Nephron (organoid): ENCODE measurements at regions not wholly inside any gene's neighbourhood (a gene's known extent, or its start where the extent isn't known, plus 50 kb on each side); places are given as distances from the start of the nearest gene placed in this dataset.
A peak's percentile ranks its signal among the peaks of the same experiment; 100 is the strongest.

Experiments used
- H3K27ac Mint-ChIP-seq, 3 experiments: 2 replicates each; pipeline ENCODE4 v1.8.0; 2020; ENCODE audit warnings: mixed read lengths in 3 of 3, mild to moderate bottlenecking in 2 of 3, moderate library complexity in 1 of 3
- H3K27me3 Mint-ChIP-seq: 2 replicates; pipeline ENCODE4 v1.8.0; 2021; ENCODE audit warnings: low read depth, mild to moderate bottlenecking, moderate library complexity, mixed read lengths
- H3K36me3 Mint-ChIP-seq: 2 replicates; pipeline ENCODE4 v1.8.0; 2020; ENCODE audit warnings: low read depth, mixed read lengths
- H3K4me1 Mint-ChIP-seq: 2 replicates; pipeline ENCODE4 v1.8.0; 2020; ENCODE audit warnings: mixed read lengths
- H3K4me3 Mint-ChIP-seq, 3 experiments: 2 replicates each; pipeline ENCODE4 v1.8.0; 2020; ENCODE audit warnings: mild to moderate bottlenecking in 3 of 3, mixed read lengths in 3 of 3, moderate library complexity in 2 of 3
- H3K9me3 Mint-ChIP-seq: 2 replicates; pipeline ENCODE4 v1.8.0; 2020; ENCODE audit warnings: mixed read lengths
- TF ChIP-seq, protein P1 (sequence below), 3 experiments: fragments of 200-600 bp; sonication (generic); IDR thresholded peaks; one replicate each; pipeline ENCODE4 v1.5.0; 2021; ENCODE audit warnings: antibody characterized with exemption in 3 of 3; ENCODE audit not compliant: unreplicated experiment in 3 of 3

DNA sequence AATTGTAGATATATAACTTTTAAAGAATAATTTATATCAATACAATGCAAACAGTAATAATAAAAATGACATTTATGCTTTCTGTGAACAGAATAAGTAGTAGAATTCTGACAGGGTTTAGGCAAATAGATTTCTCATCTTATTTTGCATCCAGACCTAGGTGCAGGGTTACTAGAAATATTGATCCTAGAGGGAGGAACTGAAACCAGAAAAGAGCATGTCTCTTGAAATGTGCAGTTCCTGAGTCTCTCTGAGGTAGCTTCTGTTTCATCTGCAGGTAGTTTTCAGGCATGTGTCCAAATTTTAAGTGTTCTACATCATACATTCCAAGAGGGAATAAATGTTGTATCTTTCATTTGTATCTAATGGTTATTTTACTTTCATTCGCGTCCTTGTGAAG lies 631.9 kb upstream of the ADGRL4 start:
- no peak overlapping the region for H3K27ac Mint-ChIP-seq
- TF ChIP-seq, protein P1, sequence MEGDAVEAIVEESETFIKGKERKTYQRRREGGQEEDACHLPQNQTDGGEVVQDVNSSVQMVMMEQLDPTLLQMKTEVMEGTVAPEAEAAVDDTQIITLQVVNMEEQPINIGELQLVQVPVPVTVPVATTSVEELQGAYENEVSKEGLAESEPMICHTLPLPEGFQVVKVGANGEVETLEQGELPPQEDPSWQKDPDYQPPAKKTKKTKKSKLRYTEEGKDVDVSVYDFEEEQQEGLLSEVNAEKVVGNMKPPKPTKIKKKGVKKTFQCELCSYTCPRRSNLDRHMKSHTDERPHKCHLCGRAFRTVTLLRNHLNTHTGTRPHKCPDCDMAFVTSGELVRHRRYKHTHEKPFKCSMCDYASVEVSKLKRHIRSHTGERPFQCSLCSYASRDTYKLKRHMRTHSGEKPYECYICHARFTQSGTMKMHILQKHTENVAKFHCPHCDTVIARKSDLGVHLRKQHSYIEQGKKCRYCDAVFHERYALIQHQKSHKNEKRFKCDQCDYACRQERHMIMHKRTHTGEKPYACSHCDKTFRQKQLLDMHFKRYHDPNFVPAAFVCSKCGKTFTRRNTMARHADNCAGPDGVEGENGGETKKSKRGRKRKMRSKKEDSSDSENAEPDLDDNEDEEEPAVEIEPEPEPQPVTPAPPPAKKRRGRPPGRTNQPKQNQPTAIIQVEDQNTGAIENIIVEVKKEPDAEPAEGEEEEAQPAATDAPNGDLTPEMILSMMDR (IDR thresholded peaks at IDR 0.05; ENCODE audit: unreplicated experiment in 3 of 3): no peak

DNA sequence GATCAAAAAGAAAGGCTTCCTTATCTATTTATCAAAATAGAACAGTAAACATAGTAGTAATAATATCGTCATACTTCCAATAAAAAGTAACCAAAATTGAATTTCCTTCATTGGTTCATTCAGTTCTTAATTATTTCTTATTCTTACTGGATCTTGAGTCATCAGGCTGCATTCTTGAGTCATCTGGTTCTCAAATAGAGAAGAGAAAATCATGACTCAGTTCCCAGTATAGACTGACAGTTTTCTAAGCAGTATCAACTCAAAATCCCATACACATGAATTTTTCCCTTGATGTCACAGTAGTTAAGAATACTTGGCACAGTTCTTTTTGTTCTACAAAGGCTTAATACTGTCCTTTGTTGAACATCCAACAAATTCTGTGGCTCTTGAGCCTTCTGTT lies 626.9 kb upstream of the ADGRL4 start:
- H3K27ac Mint-ChIP-seq: no peak overlapping the region

More for the DNA sequence above, 631.9 kb upstream of the ADGRL4 start:
- Mint-ChIP-seq H3K27me3 (no peaks in the 10 kb centered on the region), H3K36me3 (no peaks in the 10 kb centered on the region), H3K4me1 (no peaks in the 10 kb centered on the region), H3K9me3 (peaks cover 6% of the 10 kb centered on the region), H3K4me3 (no peak overlapping the region)

DNA sequence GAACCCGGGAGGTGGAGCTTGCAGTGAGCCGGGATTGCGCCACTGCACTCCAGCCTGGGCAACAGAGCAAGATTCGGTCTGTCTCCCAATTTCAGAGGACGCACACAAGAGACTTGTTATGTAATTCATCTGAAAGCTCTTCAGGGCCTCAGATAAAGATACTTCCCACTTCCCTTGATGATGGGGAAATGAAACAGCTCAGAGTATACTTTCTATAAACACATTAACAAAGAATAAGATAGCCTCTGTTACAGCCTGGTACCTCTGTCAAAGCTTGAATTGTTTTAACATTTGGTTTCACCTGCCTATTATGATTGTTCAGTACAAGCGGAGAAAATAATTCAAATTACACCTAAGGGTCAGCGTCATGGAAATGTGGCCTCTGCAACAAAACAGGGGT lies 622.9 kb upstream of the ADGRL4 start:
- TF ChIP-seq, protein P1 (IDR thresholded peaks at IDR 0.05; ENCODE audit: unreplicated experiment in 3 of 3): no peak
- H3K36me3 Mint-ChIP-seq: no peaks in the 10 kb centered on the region
- H3K4me3 Mint-ChIP-seq: no peak overlapping the region
- H3K4me1 Mint-ChIP-seq: peaks cover 6% of the 10 kb centered on the region
- no peaks in the 10 kb centered on the region for H3K27me3 Mint-ChIP-seq
- H3K27ac Mint-ChIP-seq: no peak overlapping the region
- no peaks in the 10 kb centered on the region for H3K9me3 Mint-ChIP-seq

More for the DNA sequence above, 626.9 kb upstream of the ADGRL4 start:
- Mint-ChIP-seq H3K9me3 (no peaks in the 10 kb centered on the region), H3K4me3 (no peak overlapping the region), H3K27me3 (no peaks in the 10 kb centered on the region), H3K36me3 (no peaks in the 10 kb centered on the region), H3K4me1 (peaks cover 6% of the 10 kb centered on the region)
- TF ChIP-seq, protein P1 (IDR thresholded peaks at IDR 0.05; ENCODE audit: unreplicated experiment in 3 of 3): no peak

DNA sequence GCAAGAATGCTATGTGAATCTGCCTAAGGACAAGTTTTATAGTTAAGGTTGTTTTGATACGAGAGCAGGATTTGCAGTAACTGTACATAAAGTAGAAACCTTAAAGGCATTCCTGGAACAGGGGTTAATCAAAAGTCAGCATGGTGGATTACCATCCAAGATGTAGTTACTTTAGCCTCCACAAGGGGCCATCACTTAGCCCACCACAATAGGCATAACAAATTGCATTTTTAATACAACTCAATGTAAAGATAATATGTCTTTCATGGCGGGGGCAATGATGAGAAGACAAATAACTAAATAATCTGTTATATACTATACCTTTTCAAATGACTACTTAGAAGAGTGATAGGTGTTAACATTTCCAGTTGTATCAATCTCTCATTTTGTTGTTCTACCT lies 611.2 kb upstream of the ADGRL4 start:
- H3K4me1 Mint-ChIP-seq: no peaks in the 10 kb centered on the region
- H3K4me3 Mint-ChIP-seq: no peak overlapping the region
- TF ChIP-seq, protein P1 (IDR thresholded peaks at IDR 0.05; ENCODE audit: unreplicated experiment in 3 of 3): peak in 2 of 3 experiments; percentile 15 to 16
- H3K9me3 Mint-ChIP-seq: peaks cover 4% of the 10 kb centered on the region
- H3K36me3 Mint-ChIP-seq: no peaks in the 10 kb centered on the region
- no peak overlapping the region for H3K27ac Mint-ChIP-seq
- H3K27me3 Mint-ChIP-seq: no peaks in the 10 kb centered on the region

DNA sequence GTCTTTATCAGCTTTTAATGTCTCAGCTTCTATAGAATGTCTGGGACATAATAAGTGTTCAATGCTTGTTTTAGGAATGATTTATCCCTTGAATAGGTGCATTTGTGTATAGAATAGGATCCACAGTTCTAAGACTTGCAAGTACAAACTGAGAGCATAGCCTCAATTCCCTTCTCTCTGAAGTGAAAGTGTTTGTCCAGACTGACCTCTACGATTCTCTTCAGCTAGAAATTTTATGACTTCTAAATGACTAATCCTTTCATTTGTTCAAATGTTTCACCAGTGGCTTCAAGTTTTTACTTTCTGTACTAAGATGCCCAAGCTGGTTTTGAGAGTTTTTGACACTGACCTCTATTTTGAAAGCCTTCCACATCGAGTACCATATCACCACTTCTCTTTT lies 608.2 kb upstream of the ADGRL4 start:
- Mint-ChIP-seq H3K27ac (no peak overlapping the region), H3K27me3 (no peaks in the 10 kb centered on the region), H3K9me3 (no peaks in the 10 kb centered on the region), H3K4me3 (no peak overlapping the region), H3K4me1 (no peaks in the 10 kb centered on the region), H3K36me3 (no peaks in the 10 kb centered on the region)
- TF ChIP-seq, protein P1 (IDR thresholded peaks at IDR 0.05; ENCODE audit: unreplicated experiment in 3 of 3): no peak

DNA sequence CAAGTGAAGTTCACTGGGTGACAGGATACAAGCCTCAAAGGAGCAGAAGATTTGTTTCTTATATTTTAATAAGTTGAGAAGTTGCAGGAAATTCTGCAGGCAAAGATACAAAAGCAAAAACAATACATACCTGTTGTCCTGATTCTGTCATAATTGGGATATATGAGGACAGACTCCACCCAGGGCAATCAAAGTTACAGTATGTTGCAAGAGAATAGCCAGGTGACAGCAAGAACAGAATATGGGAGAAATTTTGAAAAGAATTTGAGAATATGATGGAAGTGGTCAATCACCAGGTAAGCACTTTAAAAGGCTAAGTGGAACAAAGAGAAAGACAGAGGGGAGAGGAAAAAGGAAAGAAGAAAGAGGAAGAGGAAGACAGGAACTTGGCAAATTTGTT lies 607.6 kb upstream of the ADGRL4 start:
- Mint-ChIP-seq H3K27ac (no peak overlapping the region), H3K4me1 (no peaks in the 10 kb centered on the region), H3K9me3 (no peaks in the 10 kb centered on the region), H3K4me3 (no peak overlapping the region), H3K27me3 (no peaks in the 10 kb centered on the region), H3K36me3 (no peaks in the 10 kb centered on the region)
- TF ChIP-seq, protein P1 (IDR thresholded peaks at IDR 0.05; ENCODE audit: unreplicated experiment in 3 of 3): no peak
